ENCODE measurements at regions not wholly inside any gene's neighbourhood (a gene's known extent, or its start where the extent isn't known, plus 50 kb on each side); places are given as distances from the start of the nearest gene placed in this dataset.

- Mint-ChIP-seq H3K4me1 (ENCODE audit: low read depth) (no peaks in the 10 kb centered on the region), H3K27ac (no peak overlapping the region), H3K9me3 (no peaks in the 10 kb centered on the region), H3K4me3 (no peak overlapping the region), H3K27me3 (peaks cover 2% of the 10 kb centered on the region), H3K36me3 (ENCODE audit: low read depth) (no peaks in the 10 kb centered on the region)
- intact Hi-C loops (cut with micrococcal nuclease): no loop called here
Observed at GRCh38 chr2:176692533-176692932, 423.3 kb downstream of the MTX2 start.

GRCh38 chr2:176699098-176699497, 429.9 kb downstream of the MTX2 start:
- H3K9me3 Mint-ChIP-seq: no peaks in the 10 kb centered on the region
- H3K27ac Mint-ChIP-seq: no peak overlapping the region
- no peak overlapping the region for H3K4me3 Mint-ChIP-seq
- H3K27me3 Mint-ChIP-seq: peaks cover 2% of the 10 kb centered on the region
- H3K4me1 Mint-ChIP-seq (ENCODE audit: low read depth): no peaks in the 10 kb centered on the region
- no peaks in the 10 kb centered on the region for H3K36me3 Mint-ChIP-seq (ENCODE audit: low read depth)
- intact Hi-C loops (cut with micrococcal nuclease): no loop called here

GRCh38 chr2:176699644-176700043, 430.4 kb downstream of the MTX2 start:
- Mint-ChIP-seq H3K27me3 (peaks cover under 1% of the 10 kb centered on the region), H3K27ac (no peak overlapping the region), H3K4me3 (no peak overlapping the region), H3K9me3 (no peaks in the 10 kb centered on the region), H3K36me3 (ENCODE audit: low read depth) (no peaks in the 10 kb centered on the region), H3K4me1 (ENCODE audit: low read depth) (no peaks in the 10 kb centered on the region)
- intact Hi-C loops (cut with micrococcal nuclease): no loop called here

DNA sequence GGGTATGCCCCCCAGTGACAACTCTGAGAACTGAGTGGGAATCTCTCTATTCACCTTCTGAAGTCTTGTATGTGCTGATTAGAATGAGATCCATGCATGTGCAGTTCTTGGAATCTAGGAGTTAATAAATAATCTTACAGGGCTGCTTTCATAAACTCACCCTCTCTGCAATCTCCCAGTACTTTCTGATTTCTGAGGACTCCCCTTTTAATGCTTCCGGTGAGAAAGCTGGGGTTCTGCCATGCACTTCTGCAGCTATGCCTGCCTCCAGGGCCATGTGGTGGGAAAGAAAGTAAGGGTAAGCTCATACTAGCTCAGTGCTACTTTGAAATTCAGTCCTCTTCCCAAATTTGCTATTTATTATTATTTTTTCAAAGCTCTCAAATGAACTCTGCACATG, 432.9 kb downstream of the MTX2 start:
- Mint-ChIP-seq H3K4me3 (no peak overlapping the region), H3K27ac (no peak overlapping the region), H3K36me3 (ENCODE audit: low read depth) (no peaks in the 10 kb centered on the region), H3K27me3 (no peaks in the 10 kb centered on the region), H3K4me1 (ENCODE audit: low read depth) (no peaks in the 10 kb centered on the region), H3K9me3 (no peaks in the 10 kb centered on the region)
- intact Hi-C loops (cut with micrococcal nuclease): no loop called here

GRCh38 chr2:176704282-176704858, 435.1 kb downstream of the MTX2 start:
- no peak overlapping the region for H3K4me3 Mint-ChIP-seq
- no peaks in the 10 kb centered on the region for H3K36me3 Mint-ChIP-seq (ENCODE audit: low read depth)
- no peaks in the 10 kb centered on the region for H3K27me3 Mint-ChIP-seq

GRCh38 chr2:176709149-176709951, 440.1 kb downstream of the MTX2 start:
- no peaks in the 10 kb centered on the region for H3K27me3 Mint-ChIP-seq
- no peaks in the 10 kb centered on the region for H3K36me3 Mint-ChIP-seq (ENCODE audit: low read depth)
- intact Hi-C loops (cut with micrococcal nuclease): no loop called here
- H3K9me3 Mint-ChIP-seq: no peaks in the 10 kb centered on the region
- H3K27ac Mint-ChIP-seq: no peak overlapping the region
- no peak overlapping the region for H3K4me3 Mint-ChIP-seq
- no peaks in the 10 kb centered on the region for H3K4me1 Mint-ChIP-seq (ENCODE audit: low read depth)

More at GRCh38 chr2:176704282-176704858, 435.1 kb downstream of the MTX2 start:
- H3K4me1 Mint-ChIP-seq (ENCODE audit: low read depth): no peaks in the 10 kb centered on the region
- H3K27ac Mint-ChIP-seq: no peak overlapping the region
- no peaks in the 10 kb centered on the region for H3K9me3 Mint-ChIP-seq
- intact Hi-C loops (cut with micrococcal nuclease): no loop called here

DNA sequence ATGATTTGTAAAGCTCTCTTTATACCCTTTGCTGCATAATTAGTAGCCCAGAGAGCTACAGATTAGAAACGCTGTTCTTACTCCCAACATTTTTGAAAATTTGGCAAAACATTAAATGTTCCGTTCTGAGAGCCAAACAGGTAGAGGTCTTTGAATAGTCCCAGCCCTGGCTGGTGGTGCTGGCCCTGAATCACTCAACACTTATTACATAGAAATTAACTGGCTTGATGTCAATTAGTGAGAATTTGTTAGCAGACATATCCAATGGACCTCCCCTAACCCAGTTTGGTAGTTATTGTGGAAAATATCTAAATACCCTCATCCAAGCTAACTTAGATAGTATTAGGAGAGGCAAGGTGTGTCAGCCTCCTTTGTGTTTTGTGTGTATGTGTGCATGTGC, 440.7 kb downstream of the MTX2 start:
- no peak overlapping the region for H3K4me3 Mint-ChIP-seq
- no peaks in the 10 kb centered on the region for H3K36me3 Mint-ChIP-seq (ENCODE audit: low read depth)
- no peaks in the 10 kb centered on the region for H3K27me3 Mint-ChIP-seq
- intact Hi-C loops (cut with micrococcal nuclease): no loop called here
- H3K27ac Mint-ChIP-seq: no peak overlapping the region
- H3K4me1 Mint-ChIP-seq (ENCODE audit: low read depth): no peaks in the 10 kb centered on the region
- H3K9me3 Mint-ChIP-seq: no peaks in the 10 kb centered on the region

DNA sequence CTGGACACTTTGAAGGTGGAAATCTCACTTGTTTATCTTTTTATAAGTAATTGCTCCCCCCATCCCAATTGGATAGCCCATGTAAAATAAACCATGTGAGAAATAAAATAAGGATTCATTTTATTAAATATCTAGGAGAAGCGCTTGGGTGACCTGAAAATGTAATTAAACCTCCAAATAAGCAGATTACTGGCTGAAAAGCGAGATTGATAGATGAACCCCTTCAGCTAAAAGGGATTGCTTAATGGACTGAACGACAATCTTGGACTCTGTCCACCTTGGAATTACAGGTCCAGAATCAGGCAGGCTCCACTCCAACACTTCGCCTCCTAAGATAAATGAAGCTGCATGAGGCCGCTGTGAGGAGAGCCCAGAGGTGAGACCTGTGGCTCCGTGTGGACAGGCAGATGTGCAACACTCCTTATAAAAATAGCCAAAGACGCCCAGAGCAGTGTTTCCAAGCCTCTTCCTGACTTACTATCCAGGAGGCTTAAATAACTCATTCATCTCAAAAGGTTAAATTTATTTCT, 441.5 kb downstream of the MTX2 start:
- no peaks in the 10 kb centered on the region for H3K9me3 Mint-ChIP-seq
- intact Hi-C loops (cut with micrococcal nuclease): no loop called here
- no peaks in the 10 kb centered on the region for H3K27me3 Mint-ChIP-seq
- H3K36me3 Mint-ChIP-seq (ENCODE audit: low read depth): no peaks in the 10 kb centered on the region
- H3K4me3 Mint-ChIP-seq: no peak overlapping the region
- no peak overlapping the region for H3K27ac Mint-ChIP-seq
- H3K4me1 Mint-ChIP-seq (ENCODE audit: low read depth): no peaks in the 10 kb centered on the region

- H3K4me1 Mint-ChIP-seq (ENCODE audit: low read depth): no peaks in the 10 kb centered on the region
- H3K36me3 Mint-ChIP-seq (ENCODE audit: low read depth): no peaks in the 10 kb centered on the region
- intact Hi-C loops (cut with micrococcal nuclease): no loop called here
- H3K9me3 Mint-ChIP-seq: no peaks in the 10 kb centered on the region
- peaks cover 1% of the 10 kb centered on the region for H3K27me3 Mint-ChIP-seq
- no peak overlapping the region for H3K4me3 Mint-ChIP-seq
- H3K27ac Mint-ChIP-seq: no peak overlapping the region
Observed at GRCh38 chr2:176725873-176726645, 456.8 kb downstream of the MTX2 start.

- Mint-ChIP-seq H3K36me3 (ENCODE audit: low read depth) (no peaks in the 10 kb centered on the region), H3K4me1 (ENCODE audit: low read depth) (no peaks in the 10 kb centered on the region), H3K4me3 (no peak overlapping the region), H3K27me3 (no peaks in the 10 kb centered on the region), H3K27ac (no peak overlapping the region), H3K9me3 (no peaks in the 10 kb centered on the region)
- intact Hi-C loops (cut with micrococcal nuclease): no loop called here
Observed at GRCh38 chr2:176727696-176728095, 458.5 kb downstream of the MTX2 start.

GRCh38 chr2:176729706-176730569, 460.7 kb downstream of the MTX2 start:
- H3K27ac Mint-ChIP-seq: no peak overlapping the region
- H3K4me1 Mint-ChIP-seq (ENCODE audit: low read depth): no peaks in the 10 kb centered on the region
- H3K9me3 Mint-ChIP-seq: no peaks in the 10 kb centered on the region
- no peaks in the 10 kb centered on the region for H3K36me3 Mint-ChIP-seq (ENCODE audit: low read depth)
- no peaks in the 10 kb centered on the region for H3K27me3 Mint-ChIP-seq
- intact Hi-C loops (cut with micrococcal nuclease): no loop called here
- H3K4me3 Mint-ChIP-seq: no peak overlapping the region

GRCh38 chr2:176732780-176733179, 463.5 kb downstream of the MTX2 start:
- no peak overlapping the region for H3K27ac Mint-ChIP-seq
- no peaks in the 10 kb centered on the region for H3K36me3 Mint-ChIP-seq (ENCODE audit: low read depth)
- no peak overlapping the region for H3K4me3 Mint-ChIP-seq
- H3K4me1 Mint-ChIP-seq (ENCODE audit: low read depth): no peaks in the 10 kb centered on the region
- H3K9me3 Mint-ChIP-seq: no peaks in the 10 kb centered on the region
- intact Hi-C loops (cut with micrococcal nuclease): no loop called here
- H3K27me3 Mint-ChIP-seq: no peaks in the 10 kb centered on the region

DNA sequence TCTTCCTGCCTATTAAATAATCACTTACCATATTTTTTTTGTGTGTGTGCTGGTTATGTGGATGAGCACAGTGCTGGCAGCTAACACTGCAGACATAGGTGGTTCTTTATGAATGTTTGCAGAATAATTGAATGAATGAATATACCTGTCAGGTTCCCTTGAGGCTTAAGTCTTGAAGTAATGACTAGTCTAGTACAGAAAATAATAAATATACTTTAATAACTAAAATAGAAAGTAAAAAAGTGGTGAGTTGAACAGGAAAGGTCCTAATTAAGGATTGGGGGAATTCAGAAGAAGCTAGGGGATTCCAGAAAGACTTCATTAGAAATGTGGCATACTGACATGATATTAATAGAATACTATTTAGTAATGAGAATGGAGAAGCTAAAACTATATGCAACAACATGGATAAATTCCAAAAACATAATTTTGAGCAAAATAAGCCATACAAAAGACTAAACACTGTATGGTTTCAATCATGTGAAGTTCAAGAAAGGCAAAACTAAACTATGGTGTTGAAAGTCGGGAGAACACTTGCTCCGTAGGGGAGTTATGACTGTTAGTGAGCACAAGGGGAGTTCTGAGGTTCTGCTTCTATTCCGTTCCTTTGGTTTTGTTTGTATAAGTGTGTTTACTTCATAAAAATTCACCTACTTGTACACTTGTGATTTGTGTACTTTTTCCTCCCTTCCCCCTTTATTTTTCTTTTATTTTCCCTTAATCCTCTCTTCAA, 464.6 kb downstream of the MTX2 start:
- intact Hi-C loops (cut with micrococcal nuclease): no loop called here
- no peaks in the 10 kb centered on the region for H3K36me3 Mint-ChIP-seq (ENCODE audit: low read depth)
- H3K4me1 Mint-ChIP-seq (ENCODE audit: low read depth): no peaks in the 10 kb centered on the region
- no peaks in the 10 kb centered on the region for H3K27me3 Mint-ChIP-seq
- no peaks in the 10 kb centered on the region for H3K9me3 Mint-ChIP-seq
- H3K27ac Mint-ChIP-seq: no peak overlapping the region
- no peak overlapping the region for H3K4me3 Mint-ChIP-seq

Measured in dendritic cell treated with granulocyte-macrophage colony-stimulating factor and Interleukin-4, amounts not matched to agents 40 ng/mL and 50 ng/mL, for 4 days (primary cell).